Activated B cell treated with CpG ODN at 0.5 μM for 24 hours (primary cell): ENCODE measurements at regions not wholly inside any gene's neighbourhood (a gene's known extent, or its start where the extent isn't known, plus 50 kb on each side); places are given as distances from the start of the nearest gene placed in this dataset.
A peak's percentile ranks its signal among the peaks of the same experiment; 100 is the strongest.

ENCODE experiments used
- ATAC-seq: fragments of 200-7000 bp; cut with Tn5 transposase; one replicate; pipeline ENCODE4 v1.10.0; 2021; ENCODE audit warnings: low read depth, mild to moderate bottlenecking, moderate library complexity
- CTCF ChIA-PET: fragments of 350-600 bp; sonication (Branson Sonifier 250); formaldehyde crosslinking; loops from one replicate; lab custom pipeline; 2021; ENCODE audit warnings: antibody characterized with exemption; lab: Charles Lee
- POLR2A ChIA-PET: fragments of 350-600 bp; sonication (Branson Sonifier 250); formaldehyde crosslinking; loops from one replicate; lab custom pipeline; 2021; ENCODE audit warnings: antibody characterized with exemption; lab: Charles Lee
- DNase-seq: peaks from one replicate; pipeline ENCODE4 v3.0.0; 2022
- H3K27ac Mint-ChIP-seq: one replicate; pipeline ENCODE4 v1.8.0; 2020; ENCODE audit warnings: mixed read lengths
- H3K27me3 Mint-ChIP-seq: one replicate; pipeline ENCODE4 v1.8.0; 2021; ENCODE audit warnings: mixed read lengths
- H3K36me3 Mint-ChIP-seq: one replicate; pipeline ENCODE4 v1.8.0; 2021; ENCODE audit warnings: low read depth, mixed read lengths
- H3K4me1 Mint-ChIP-seq: one replicate; pipeline ENCODE4 v1.8.0; 2021; ENCODE audit warnings: mixed read lengths
- H3K4me3 Mint-ChIP-seq: one replicate; pipeline ENCODE4 v1.8.0; 2020; ENCODE audit warnings: mild to moderate bottlenecking, mixed read lengths
- H3K9me3 Mint-ChIP-seq: one replicate; pipeline ENCODE4 v1.8.0; 2020; ENCODE audit warnings: mixed read lengths
- CTCF ChIP-seq: fragments of 200-600 bp; IDR thresholded peaks from one replicate; pipeline ENCODE4 v1.8.0; 2022; ENCODE audit warnings: antibody characterized with exemption, mild to moderate bottlenecking
- intact Hi-C: fragments of 100-400 bp; cut with micrococcal nuclease; formaldehyde crosslinking; loops from one replicate; pipeline ENCODE4 v1.15.1; 2024

- H3K27me3 Mint-ChIP-seq = peaks cover 43% of the 10 kb centered on the region
- intact Hi-C loops = no loop called here
- CTCF ChIA-PET = no interaction called here
- H3K4me1 Mint-ChIP-seq = peaks cover 8% of the 10 kb centered on the region
- H3K36me3 Mint-ChIP-seq = no peaks in the 10 kb centered on the region
- no peak overlapping the region for H3K4me3 Mint-ChIP-seq
- ATAC-seq = no peak
- peak; percentile 5 for DNase-seq
- no peak for TF ChIP-seq CTCF
- no peaks in the 10 kb centered on the region for H3K9me3 Mint-ChIP-seq
- POLR2A ChIA-PET = no interaction called here
- no peak overlapping the region for H3K27ac Mint-ChIP-seq
Observed at GRCh38 chr14:101075801-101076413, 172.4 kb upstream of the RTL1 start.

- ChIA-PET CTCF (no interaction called here), POLR2A (no interaction called here)
- DNase-seq (peak; percentile 10), ATAC-seq (no peak)
- peaks cover 7% of the 10 kb centered on the region for H3K4me1 Mint-ChIP-seq
- intact Hi-C loops = no loop called here
- H3K27me3 Mint-ChIP-seq = peaks cover 42% of the 10 kb centered on the region
- no peak for TF ChIP-seq CTCF
- no peak overlapping the region for H3K4me3 Mint-ChIP-seq
- H3K9me3 Mint-ChIP-seq = peaks cover 2% of the 10 kb centered on the region
- no peaks in the 10 kb centered on the region for H3K36me3 Mint-ChIP-seq
- no peak overlapping the region for H3K27ac Mint-ChIP-seq
Observed at GRCh38 chr14:101076451-101077198, 173.1 kb upstream of the RTL1 start.

- no peak for ATAC-seq
- Mint-ChIP-seq H3K27me3 (peaks cover 33% of the 10 kb centered on the region), H3K4me1 (peaks cover 6% of the 10 kb centered on the region), H3K9me3 (peaks cover 2% of the 10 kb centered on the region), H3K27ac (no peak overlapping the region), H3K36me3 (no peaks in the 10 kb centered on the region), H3K4me3 (no peak overlapping the region)
- ChIA-PET POLR2A (no interaction called here), CTCF (no interaction called here)
- peak; percentile 11 for DNase-seq
- intact Hi-C loops = no loop called here
- TF ChIP-seq CTCF = no peak
Observed at GRCh38 chr14:101077481-101078074, 174.1 kb upstream of the RTL1 start.

- H3K4me3 Mint-ChIP-seq = no peak overlapping the region
- no peak for DNase-seq
- ChIA-PET POLR2A (no interaction called here), CTCF (no interaction called here)
- TF ChIP-seq CTCF = no peak
- ATAC-seq = no peak
- no peak overlapping the region for H3K27ac Mint-ChIP-seq
- H3K27me3 Mint-ChIP-seq = peaks cover 33% of the 10 kb centered on the region
- intact Hi-C loops = no loop called here
- H3K36me3 Mint-ChIP-seq = no peaks in the 10 kb centered on the region
- H3K9me3 Mint-ChIP-seq = peaks cover 2% of the 10 kb centered on the region
- H3K4me1 Mint-ChIP-seq = peaks cover 6% of the 10 kb centered on the region
Observed at GRCh38 chr14:101078170-101078891, 174.8 kb upstream of the RTL1 start.

- intact Hi-C loops = no loop called here
- ChIA-PET CTCF (no interaction called here), POLR2A (no interaction called here)
- H3K36me3 Mint-ChIP-seq = no peaks in the 10 kb centered on the region
- no peak overlapping the region for H3K4me3 Mint-ChIP-seq
- DNase-seq = peak; percentile 10
- ATAC-seq = no peak
- no peak overlapping the region for H3K27ac Mint-ChIP-seq
- H3K27me3 Mint-ChIP-seq = peaks cover 33% of the 10 kb centered on the region
- peaks cover 2% of the 10 kb centered on the region for H3K9me3 Mint-ChIP-seq
- peaks cover 6% of the 10 kb centered on the region for H3K4me1 Mint-ChIP-seq
- no peak for TF ChIP-seq CTCF
Observed at GRCh38 chr14:101078892-101079221, 175.3 kb upstream of the RTL1 start.
